ENCODE measurements at regions not wholly inside any gene's neighbourhood (a gene's known extent, or its start where the extent isn't known, plus 50 kb on each side); places are given as distances from the start of the nearest gene placed in this dataset.

DNA sequence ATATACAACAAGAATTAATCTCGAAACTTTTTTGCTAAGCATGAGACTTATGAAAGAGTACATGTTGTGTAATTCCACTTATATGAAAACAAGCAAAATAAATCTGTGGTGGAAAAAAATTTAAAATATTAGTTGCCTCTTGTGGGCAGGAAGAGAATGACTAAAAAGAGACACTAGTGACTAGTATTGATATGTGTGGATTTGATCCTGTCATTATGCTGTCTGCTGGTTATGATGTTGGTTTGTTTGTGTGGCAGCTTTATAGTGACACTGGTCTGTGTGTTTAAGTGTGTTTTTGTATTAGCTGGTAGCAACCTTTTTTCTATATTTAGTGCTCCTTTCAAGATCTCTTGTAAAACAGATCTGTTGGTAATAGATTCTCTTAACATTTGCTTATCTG is 267.8 kb upstream of the NRIP1 start:
- no peak for TF ChIP-seq CTCF (IDR thresholded peaks at IDR 0.05; ENCODE audit: borderline replicate concordance, extremely low read depth, low read length, poor library complexity, severe bottlenecking)
- no peak for TF ChIP-seq EZH2 (IDR thresholded peaks at IDR 0.05; ENCODE audit: borderline replicate concordance, low read depth, low read length, severe bottlenecking)

All from DND-41 (cell line).